ENCODE measurements at regions not wholly inside any gene's neighbourhood (a gene's known extent, or its start where the extent isn't known, plus 50 kb on each side); places are given as distances from the start of the nearest gene placed in this dataset.

DNA sequence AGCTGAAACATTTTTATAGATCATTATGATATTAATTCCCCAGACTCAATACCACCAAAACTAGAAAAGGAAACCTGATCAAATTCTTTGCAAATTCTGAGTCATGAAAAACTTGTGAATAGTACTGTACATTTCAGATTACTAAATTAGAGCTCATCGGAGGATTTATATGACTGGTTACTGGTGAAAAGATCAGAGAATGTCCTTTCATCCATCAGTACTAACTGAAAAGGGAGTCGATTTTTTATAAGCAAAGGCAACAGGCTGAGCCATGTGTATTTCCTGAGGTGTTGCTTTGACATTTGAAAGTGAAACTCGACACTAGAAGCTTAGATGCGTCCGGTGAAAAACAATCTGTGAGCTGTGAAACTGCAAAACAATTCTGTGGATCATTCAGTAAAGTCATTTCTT is 155.7 kb downstream of the TNFSF18 start:
- no peak overlapping the region for H3K4me3 ChIP-seq (ENCODE audit: control insufficient read depth, low read depth, low read length)
- TF ChIP-seq CTCF (conservative IDR thresholded peaks at IDR 0.05; ENCODE audit: control insufficient read depth, insufficient read depth, low read depth, low read length): no peak
- peak; percentile 38 for DNase-seq (ENCODE audit: low read depth)

DNA sequence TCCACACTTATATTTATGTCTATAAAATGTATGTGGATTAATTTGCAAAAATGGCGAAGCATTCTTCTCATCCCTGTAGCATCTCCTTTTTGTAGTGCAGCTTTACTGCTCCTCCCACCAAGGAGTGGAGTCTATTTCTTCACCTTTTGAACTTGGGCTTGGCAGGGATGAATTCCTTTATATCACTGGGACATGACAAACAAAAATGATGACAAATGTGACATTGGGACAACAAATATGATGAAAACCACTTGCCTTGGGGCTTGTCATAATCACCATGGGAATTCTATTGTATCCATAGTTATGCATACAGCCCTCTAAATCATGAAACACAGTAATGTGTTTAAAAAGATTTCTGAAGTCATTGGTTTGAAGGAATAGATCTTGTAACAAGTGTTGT is 155.0 kb downstream of the TNFSF18 start:
- no peak for DNase-seq (ENCODE audit: low read depth)
- no peak for TF ChIP-seq CTCF (conservative IDR thresholded peaks at IDR 0.05; ENCODE audit: control insufficient read depth, insufficient read depth, low read depth, low read length)
- H3K4me3 ChIP-seq (ENCODE audit: control insufficient read depth, low read depth, low read length): no peak overlapping the region

DNA sequence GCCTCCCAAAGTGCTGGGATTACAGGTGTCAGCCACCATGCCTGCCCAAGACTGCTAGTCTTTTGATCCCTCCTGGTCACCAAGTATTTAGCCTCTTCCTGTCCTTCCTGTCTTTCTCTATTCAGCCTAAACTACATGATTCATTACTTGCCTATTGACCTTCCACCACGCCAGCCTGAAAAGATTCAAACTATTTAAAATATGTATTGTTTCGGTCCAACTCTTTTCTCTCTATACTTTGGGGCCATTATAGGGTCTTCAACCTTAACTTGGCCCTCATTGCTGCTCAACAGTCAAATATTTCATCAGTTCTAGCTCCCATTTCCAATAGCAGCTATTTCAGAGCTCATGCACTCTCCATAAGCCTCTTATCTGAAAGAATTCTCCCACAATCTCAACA is 153.0 kb downstream of the TNFSF18 start:
- no peak overlapping the region for H3K4me3 ChIP-seq (ENCODE audit: control insufficient read depth, low read depth, low read length)
- TF ChIP-seq CTCF (conservative IDR thresholded peaks at IDR 0.05; ENCODE audit: control insufficient read depth, insufficient read depth, low read depth, low read length): no peak
- DNase-seq (ENCODE audit: low read depth): no peak

GRCh38 chr1:172898866-172899265 is 151.9 kb downstream of the TNFSF18 start:
- DNase-seq (ENCODE audit: low read depth): no peak
- H3K4me3 ChIP-seq (ENCODE audit: control insufficient read depth, low read depth, low read length): no peak overlapping the region
- no peak for TF ChIP-seq CTCF (conservative IDR thresholded peaks at IDR 0.05; ENCODE audit: control insufficient read depth, insufficient read depth, low read depth, low read length)

GRCh38 chr1:172900376-172900997 is 150.3 kb downstream of the TNFSF18 start:
- H3K4me3 ChIP-seq (ENCODE audit: control insufficient read depth, low read depth, low read length): no peak overlapping the region
- no peak for TF ChIP-seq CTCF (conservative IDR thresholded peaks at IDR 0.05; ENCODE audit: control insufficient read depth, insufficient read depth, low read depth, low read length)
- no peak for DNase-seq (ENCODE audit: low read depth)

- no peak for TF ChIP-seq CTCF (conservative IDR thresholded peaks at IDR 0.05; ENCODE audit: control insufficient read depth, insufficient read depth, low read depth, low read length)
- DNase-seq (ENCODE audit: low read depth): no peak
- no peak overlapping the region for H3K4me3 ChIP-seq (ENCODE audit: control insufficient read depth, low read depth, low read length)
Observed at GRCh38 chr1:172902200-172902599, 148.5 kb downstream of the TNFSF18 start.
